A673 (cell line): ENCODE measurements at regions not wholly inside any gene's neighbourhood (a gene's known extent, or its start where the extent isn't known, plus 50 kb on each side); places are given as distances from the start of the nearest gene placed in this dataset.
A peak's percentile ranks its signal among the peaks of the same experiment; 100 is the strongest.

Source experiments
- BruUV-seq: library from RNA; stranded (reverse); fragments of 400-500 nt; replicated peaks from 2 replicates; lab custom pipeline; 2021; lab: Mats Ljungman, UMichigan
- CTCF ChIA-PET: fragments of 300-600 bp; sonication (Branson Sonifier 250); formaldehyde crosslinking; loops from one replicate; lab custom pipeline; 2022; ENCODE audit warnings: antibody characterized with exemption; lab: Charles Lee
- POLR2A ChIA-PET: fragments of 300-600 bp; sonication (Branson Sonifier 250); formaldehyde crosslinking; loops from one replicate; lab custom pipeline; 2022; ENCODE audit warnings: antibody characterized with exemption; ENCODE audit not compliant: low non-redundant PET; lab: Charles Lee
- DNase-seq: peaks from one replicate; pipeline ENCODE4 v3.0.0-alpha.2; 2015; ENCODE audit warnings: low spot score
- H3K27ac ChIP-seq: fragments of 200-600 bp; sonication (generic); 2 replicates; pipeline ENCODE4 v1.5.1; 2016; ENCODE audit warnings: mixed run types, low read depth, mild to moderate bottlenecking, mixed read lengths, antibody characterized with exemption, low read length; ENCODE audit not compliant: poor library complexity, severe bottlenecking
- H3K27me3 ChIP-seq: fragments of 200-600 bp; sonication (generic); replicated peaks from 2 replicates; pipeline ENCODE4 v1.6.1; 2017; ENCODE audit warnings: mixed run types, low read depth, mild to moderate bottlenecking, mixed read lengths, antibody characterized with exemption, low read length; ENCODE audit not compliant: insufficient read depth, poor library complexity
- H3K36me3 ChIP-seq: fragments of 200-600 bp; sonication (generic); 2 replicates; pipeline ENCODE4 v1.6.1; 2016; ENCODE audit warnings: mixed run types, mild to moderate bottlenecking, mixed read lengths, antibody characterized with exemption, low read length; ENCODE audit not compliant: insufficient read depth, poor library complexity, severe bottlenecking
- H3K4me1 ChIP-seq: fragments of 200-600 bp; sonication (generic); 2 replicates; pipeline ENCODE4 v1.6.1; 2017; ENCODE audit warnings: mixed run types, mild to moderate bottlenecking, mixed read lengths, antibody characterized with exemption, low read length; ENCODE audit not compliant: insufficient read depth, poor library complexity, severe bottlenecking
- H3K4me3 ChIP-seq: fragments of 200-600 bp; sonication (generic); 2 replicates; pipeline ENCODE4 v1.5.1; 2016; ENCODE audit warnings: low read depth, mixed run types, mild to moderate bottlenecking, mixed read lengths, low read length; ENCODE audit not compliant: poor library complexity, severe bottlenecking
- H3K9me3 ChIP-seq: fragments of 200-600 bp; sonication (generic); 2 replicates; pipeline ENCODE4 v1.6.1; 2016; ENCODE audit warnings: mixed run types, low read depth, mild to moderate bottlenecking, mixed read lengths, antibody characterized with exemption, low read length; ENCODE audit not compliant: poor library complexity, severe bottlenecking
- EZH2 ChIP-seq: fragments of 200-600 bp; sonication (generic); IDR thresholded peaks from 2 replicates; pipeline ENCODE4 v1.6.1; 2017; ENCODE audit warnings: borderline replicate concordance, low read depth, mild to moderate bottlenecking, mixed read lengths, antibody characterized with exemption, low read length; ENCODE audit not compliant: poor library complexity, severe bottlenecking
- intact Hi-C: fragments of 100-400 bp; cut with micrococcal nuclease; formaldehyde crosslinking; loops from one replicate; pipeline ENCODE4 v1.10.0; 2022; ENCODE audit not compliant: unreplicated experiment
- TF ChIP-seq, protein P1 (sequence below): fragments of 300-800, 200-600 bp; sonication (generic); conservative IDR thresholded peaks from 2 replicates; pipeline ENCODE4 v1.5.1; 2017; ENCODE audit warnings: low read depth, mild to moderate bottlenecking, antibody characterized with exemption, low read length, moderate library complexity, mixed read lengths

DNA sequence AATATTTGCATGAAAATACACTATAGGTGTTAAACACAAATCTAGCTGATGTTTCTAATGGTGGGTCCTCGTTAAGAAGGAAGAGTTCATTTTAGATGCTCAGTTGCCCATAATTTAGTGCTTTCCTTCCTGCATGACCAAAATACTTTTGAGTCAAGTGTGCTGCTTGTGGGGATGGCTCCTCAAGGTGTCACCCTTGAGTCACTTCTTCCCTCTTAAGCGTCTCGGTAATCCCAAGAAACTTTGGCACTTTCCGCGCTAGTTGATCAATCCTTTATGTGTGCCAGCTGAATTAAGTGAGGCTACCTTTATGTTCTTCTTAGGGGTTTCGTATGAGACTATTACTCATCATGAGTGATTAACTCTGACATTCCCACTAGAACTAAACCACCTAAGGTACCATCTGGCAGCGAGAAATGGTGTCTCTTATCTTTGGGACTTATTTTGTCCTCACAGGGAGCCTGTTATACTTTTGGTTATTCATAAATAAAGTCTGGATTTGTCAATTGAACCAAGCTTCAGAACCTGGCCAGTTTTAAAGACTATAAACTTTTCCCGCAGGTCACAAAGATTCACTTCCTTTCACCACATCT lies 106.8 kb downstream of the NHLRC3 start:
- Histone ChIP-seq H3K27ac (peak overlapping the region; percentile 21), H3K36me3 (no peaks in the 10 kb centered on the region), H3K4me3 (peak overlapping the region; percentile 29), H3K4me1 (peaks cover 32% of the 10 kb centered on the region), H3K9me3 (no peaks in the 10 kb centered on the region), H3K27me3 (no peaks in the 10 kb centered on the region)
- ChIA-PET CTCF (interaction anchor here (1.8 to 2.4 kb wide), 2 partner anchors 467 to 471 kb away, joined by 14 to 23 read pairs; no protein-coding TSS in a partner anchor), POLR2A (no interaction called here)
- intact Hi-C loops = loop anchor here (1.0 to 5.0 kb wide), 4 partner anchors 117 to 527 kb away; no protein-coding TSS in a partner anchor
- no TSS peak for BruUV-seq
- TF ChIP-seq, protein P1, sequence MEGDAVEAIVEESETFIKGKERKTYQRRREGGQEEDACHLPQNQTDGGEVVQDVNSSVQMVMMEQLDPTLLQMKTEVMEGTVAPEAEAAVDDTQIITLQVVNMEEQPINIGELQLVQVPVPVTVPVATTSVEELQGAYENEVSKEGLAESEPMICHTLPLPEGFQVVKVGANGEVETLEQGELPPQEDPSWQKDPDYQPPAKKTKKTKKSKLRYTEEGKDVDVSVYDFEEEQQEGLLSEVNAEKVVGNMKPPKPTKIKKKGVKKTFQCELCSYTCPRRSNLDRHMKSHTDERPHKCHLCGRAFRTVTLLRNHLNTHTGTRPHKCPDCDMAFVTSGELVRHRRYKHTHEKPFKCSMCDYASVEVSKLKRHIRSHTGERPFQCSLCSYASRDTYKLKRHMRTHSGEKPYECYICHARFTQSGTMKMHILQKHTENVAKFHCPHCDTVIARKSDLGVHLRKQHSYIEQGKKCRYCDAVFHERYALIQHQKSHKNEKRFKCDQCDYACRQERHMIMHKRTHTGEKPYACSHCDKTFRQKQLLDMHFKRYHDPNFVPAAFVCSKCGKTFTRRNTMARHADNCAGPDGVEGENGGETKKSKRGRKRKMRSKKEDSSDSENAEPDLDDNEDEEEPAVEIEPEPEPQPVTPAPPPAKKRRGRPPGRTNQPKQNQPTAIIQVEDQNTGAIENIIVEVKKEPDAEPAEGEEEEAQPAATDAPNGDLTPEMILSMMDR = peak; percentile 88
- TF ChIP-seq EZH2 = no peak
- DNase-seq = peak; percentile 87

DNA sequence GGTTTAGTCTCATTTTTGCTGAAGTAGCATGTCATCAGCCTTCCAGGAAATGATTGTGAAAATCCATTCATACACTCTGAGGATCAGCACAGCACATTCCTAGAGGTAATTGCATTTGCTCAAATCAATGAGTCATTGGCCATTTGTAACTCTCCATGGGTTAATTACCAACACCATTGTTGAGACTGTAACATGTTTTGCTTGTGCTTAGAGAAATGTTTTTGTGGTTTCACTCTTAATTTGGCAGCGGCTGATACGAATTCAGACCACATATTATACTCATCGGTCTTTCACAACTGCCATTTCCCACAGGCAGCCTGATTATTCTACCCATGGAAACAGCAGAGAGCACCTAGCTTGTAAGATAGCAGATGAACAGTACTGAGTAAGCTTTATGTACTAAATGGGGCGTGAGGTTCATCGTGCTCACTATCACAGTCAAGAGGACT lies 110.3 kb downstream of the NHLRC3 start:
- intact Hi-C loops = loop anchor here (5.0 kb wide), 3 partner anchors 114 to 524 kb away; no protein-coding TSS in a partner anchor

DNA sequence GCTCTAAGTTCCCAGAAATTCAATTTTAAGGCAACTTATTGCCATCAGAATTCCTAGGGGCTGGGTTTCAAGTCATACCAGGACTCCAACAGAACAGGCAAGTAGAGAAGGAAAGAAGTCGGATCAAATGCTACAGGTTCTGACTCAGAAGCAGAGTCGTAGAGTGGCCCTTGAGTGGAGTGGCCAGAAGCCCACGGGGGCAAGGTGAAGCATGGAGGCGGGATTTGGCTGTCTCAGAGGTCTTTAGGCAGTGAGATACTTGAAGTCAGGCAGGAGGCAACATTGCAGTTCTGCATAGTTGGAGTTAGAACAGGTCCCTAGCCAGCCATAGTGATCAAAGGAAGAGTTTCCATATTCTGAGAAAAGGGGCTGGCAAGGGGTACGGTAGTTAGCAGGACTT lies 111.6 kb downstream of the NHLRC3 start:
- peaks cover 26% of the 10 kb centered on the region for H3K4me1 ChIP-seq
- no peak for TF ChIP-seq EZH2
- TF ChIP-seq, protein P1 = no peak
- no peak overlapping the region for H3K27ac ChIP-seq
- no peaks in the 10 kb centered on the region for H3K27me3 ChIP-seq
- H3K9me3 ChIP-seq = no peaks in the 10 kb centered on the region
- no peak for DNase-seq
- no peak overlapping the region for H3K4me3 ChIP-seq
- CTCF ChIA-PET = no interaction called here
- intact Hi-C loops = loop anchor here (5.0 kb wide), 3 partner anchors 112 to 522 kb away; no protein-coding TSS in a partner anchor
- POLR2A ChIA-PET = no interaction called here
- no peaks in the 10 kb centered on the region for H3K36me3 ChIP-seq
- no TSS peak for BruUV-seq

More for the DNA sequence above, 110.3 kb downstream of the NHLRC3 start:
- peaks cover 32% of the 10 kb centered on the region for H3K4me1 ChIP-seq
- no peaks in the 10 kb centered on the region for H3K36me3 ChIP-seq
- TF ChIP-seq EZH2 = no peak
- TF ChIP-seq, protein P1 = no peak
- peak overlapping the region; percentile 53 for H3K27ac ChIP-seq
- no peak overlapping the region for H3K4me3 ChIP-seq
- ChIA-PET POLR2A (no interaction called here), CTCF (no interaction called here)
- H3K27me3 ChIP-seq = no peaks in the 10 kb centered on the region
- BruUV-seq = no TSS peak
- peak; percentile 96 for DNase-seq
- H3K9me3 ChIP-seq = no peaks in the 10 kb centered on the region
